ENCODE measurements at regions not wholly inside any gene's neighbourhood (a gene's known extent, or its start where the extent isn't known, plus 50 kb on each side); places are given as distances from the start of the nearest gene placed in this dataset.
"Not testable (repeated sequence)": the region's sequence is repeated elsewhere in the genome, so short reads cannot be mapped to it uniquely, and the experiment has no call there.

DNA sequence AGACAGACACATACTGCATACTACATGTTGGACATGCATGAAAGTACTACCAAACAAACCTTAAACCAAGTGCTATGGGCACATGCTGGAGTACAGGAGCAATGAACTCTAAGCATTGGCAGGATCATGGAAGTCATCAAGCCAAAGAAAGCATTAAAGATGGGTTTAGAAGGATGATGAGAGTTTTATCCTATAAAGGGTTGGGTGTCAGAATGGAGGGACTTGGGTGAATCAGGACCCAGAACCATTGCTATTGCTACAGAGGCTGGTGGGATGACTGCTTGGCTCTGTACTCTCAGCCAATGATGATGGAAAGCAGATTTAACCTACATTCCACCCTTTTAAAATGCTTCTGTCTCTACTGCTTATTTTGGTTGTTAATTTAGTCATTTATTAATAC is 233.9 kb upstream of the EDA2R start:
- no peak for DNase-seq (ENCODE audit: extremely low read depth, low read depth)
- TF ChIP-seq, protein P1, sequence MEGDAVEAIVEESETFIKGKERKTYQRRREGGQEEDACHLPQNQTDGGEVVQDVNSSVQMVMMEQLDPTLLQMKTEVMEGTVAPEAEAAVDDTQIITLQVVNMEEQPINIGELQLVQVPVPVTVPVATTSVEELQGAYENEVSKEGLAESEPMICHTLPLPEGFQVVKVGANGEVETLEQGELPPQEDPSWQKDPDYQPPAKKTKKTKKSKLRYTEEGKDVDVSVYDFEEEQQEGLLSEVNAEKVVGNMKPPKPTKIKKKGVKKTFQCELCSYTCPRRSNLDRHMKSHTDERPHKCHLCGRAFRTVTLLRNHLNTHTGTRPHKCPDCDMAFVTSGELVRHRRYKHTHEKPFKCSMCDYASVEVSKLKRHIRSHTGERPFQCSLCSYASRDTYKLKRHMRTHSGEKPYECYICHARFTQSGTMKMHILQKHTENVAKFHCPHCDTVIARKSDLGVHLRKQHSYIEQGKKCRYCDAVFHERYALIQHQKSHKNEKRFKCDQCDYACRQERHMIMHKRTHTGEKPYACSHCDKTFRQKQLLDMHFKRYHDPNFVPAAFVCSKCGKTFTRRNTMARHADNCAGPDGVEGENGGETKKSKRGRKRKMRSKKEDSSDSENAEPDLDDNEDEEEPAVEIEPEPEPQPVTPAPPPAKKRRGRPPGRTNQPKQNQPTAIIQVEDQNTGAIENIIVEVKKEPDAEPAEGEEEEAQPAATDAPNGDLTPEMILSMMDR (IDR thresholded peaks at IDR 0.05; ENCODE audit: low read depth, low read length) = no peak

DNA sequence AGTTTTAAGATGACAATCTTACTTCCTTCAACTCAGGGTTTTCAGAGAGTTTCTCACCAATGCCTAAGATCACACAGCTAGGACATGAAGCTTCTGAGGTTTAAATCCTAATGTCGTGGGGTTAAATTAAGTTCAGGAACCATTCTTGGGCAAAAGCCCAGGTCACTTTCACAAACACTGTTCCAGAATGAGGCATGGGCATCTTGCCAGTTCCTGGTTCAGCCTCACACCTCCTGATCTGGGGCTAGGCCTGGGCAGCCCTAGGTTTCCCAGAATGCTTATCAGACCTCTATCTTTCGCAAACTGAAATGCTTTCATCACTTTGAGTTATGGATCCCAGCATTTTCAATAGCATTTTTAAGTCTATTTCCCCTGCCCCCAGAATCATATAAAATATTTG is 224.8 kb upstream of the EDA2R start:
- TF ChIP-seq, protein P1 (IDR thresholded peaks at IDR 0.05; ENCODE audit: low read depth, low read length) = no peak
- no peak for DNase-seq (ENCODE audit: extremely low read depth, low read depth)

DNA sequence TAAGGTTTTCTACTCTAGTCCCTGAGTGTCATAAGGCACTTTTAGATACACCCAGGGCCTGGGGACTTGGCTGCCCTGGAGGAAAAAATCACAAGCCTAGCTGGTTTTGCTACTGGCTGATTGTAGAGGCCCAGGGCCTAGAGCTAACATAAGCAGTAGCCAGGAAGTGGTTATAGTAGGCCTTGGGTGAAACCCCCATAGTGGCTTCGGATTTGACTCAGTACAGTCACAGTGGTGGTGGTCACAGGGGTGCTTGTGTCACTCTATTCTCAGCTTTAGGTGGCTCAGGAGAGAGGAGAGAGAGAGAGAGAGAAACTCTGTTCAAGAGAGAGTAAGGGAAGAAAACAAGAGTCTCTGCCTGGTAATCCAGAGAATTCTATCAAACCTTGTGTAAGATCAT is 194.5 kb upstream of the EDA2R start:
- DNase-seq (ENCODE audit: extremely low read depth, low read depth) = no peak
- TF ChIP-seq, protein P1 (IDR thresholded peaks at IDR 0.05; ENCODE audit: low read depth, low read length) = no peak

- TF ChIP-seq, protein P1 (IDR thresholded peaks at IDR 0.05; ENCODE audit: low read depth, low read length) = no peak
- DNase-seq (ENCODE audit: extremely low read depth, low read depth) = no peak
These were observed 176.3 kb upstream of the EDA2R start for GRCh38 chrX:66815227-66815626.

GRCh38 chrX:66794514-66794913 is 155.6 kb upstream of the EDA2R start:
- not testable (repeated sequence) for DNase-seq (ENCODE audit: extremely low read depth, low read depth)

- TF ChIP-seq, protein P1 (IDR thresholded peaks at IDR 0.05; ENCODE audit: low read depth, low read length) = no peak
- DNase-seq (ENCODE audit: extremely low read depth, low read depth) = no peak
These were observed 127.4 kb upstream of the EDA2R start for GRCh38 chrX:66766318-66766717.

DNA sequence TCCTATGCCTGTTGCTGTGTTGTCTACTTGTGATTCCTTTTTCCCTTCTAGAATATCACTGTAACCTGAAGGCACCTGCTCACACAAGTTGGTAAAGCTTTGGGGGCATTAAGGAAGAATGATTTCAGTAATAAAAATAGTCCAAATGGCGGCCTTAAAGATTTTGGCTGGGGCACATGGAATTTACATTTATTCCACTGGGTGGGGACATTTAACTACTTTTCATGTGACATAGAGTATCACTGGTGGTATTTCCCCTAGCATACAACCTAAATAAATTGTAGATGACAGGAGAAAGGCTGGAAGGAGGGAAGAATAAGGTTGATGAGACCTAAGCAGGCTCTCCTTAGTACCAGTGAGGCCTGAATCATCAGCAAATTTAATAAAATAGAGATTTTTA is 121.8 kb upstream of the EDA2R start:
- TF ChIP-seq, protein P1 (IDR thresholded peaks at IDR 0.05; ENCODE audit: low read depth, low read length) = no peak; the same call in 1 of the 2 replicates
- no peak for DNase-seq (ENCODE audit: extremely low read depth, low read depth)

GRCh38 chrX:66756717-66757116 is 117.8 kb upstream of the EDA2R start:
- TF ChIP-seq, protein P1 (IDR thresholded peaks at IDR 0.05; ENCODE audit: low read depth, low read length) = no peak
- DNase-seq (ENCODE audit: extremely low read depth, low read depth) = no peak
